SKM-1 (cell line): ENCODE measurements at regions not wholly inside any gene's neighbourhood (a gene's known extent, or its start where the extent isn't known, plus 50 kb on each side); places are given as distances from the start of the nearest gene placed in this dataset.

Experiments
- DNase-seq: peaks from one replicate; lab custom pipeline; 2025; ENCODE audit not compliant: unreplicated experiment; lab: John Stamatoyannopoulos, UW

DNA sequence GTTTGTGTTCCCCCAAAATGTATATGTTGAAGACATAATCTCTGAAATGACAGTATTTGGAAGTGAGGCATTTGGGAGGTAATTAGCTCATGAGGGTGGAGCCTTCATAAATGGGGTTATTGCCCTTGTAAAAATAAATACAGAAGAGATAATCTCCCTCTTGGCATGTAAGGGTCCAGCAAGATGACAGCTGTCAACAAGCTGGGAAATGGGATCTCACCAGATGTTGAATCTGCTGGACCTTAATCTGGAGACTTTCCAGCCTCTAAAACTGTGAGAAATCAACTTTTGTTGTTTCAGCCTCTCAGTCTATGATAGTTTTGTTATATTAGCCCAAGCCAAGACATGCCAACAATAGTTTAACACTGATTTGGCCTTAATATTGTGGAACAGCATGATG lies 438.2 kb upstream of the PCDH7 start:
- DNase-seq = no peak

DNA sequence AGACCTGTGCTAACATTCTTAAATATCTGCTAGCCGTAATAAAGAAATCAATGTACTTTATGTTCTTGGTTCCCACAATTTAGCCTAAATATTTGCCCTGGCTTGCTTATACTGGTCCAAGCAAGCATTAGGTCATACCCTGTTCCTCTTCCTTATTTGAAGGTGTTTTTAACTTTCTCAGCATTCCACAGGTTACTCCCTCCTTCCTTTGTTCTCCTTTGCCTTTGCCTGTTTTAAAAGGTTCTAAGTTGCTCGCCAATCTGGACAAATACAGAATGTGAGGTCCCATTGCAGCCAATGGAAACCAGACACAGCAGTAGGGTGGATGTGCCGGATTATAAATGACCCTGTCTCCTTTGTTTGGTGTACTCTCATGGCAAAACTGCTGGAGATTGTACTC lies 436.8 kb upstream of the PCDH7 start:
- DNase-seq = no peak

DNA sequence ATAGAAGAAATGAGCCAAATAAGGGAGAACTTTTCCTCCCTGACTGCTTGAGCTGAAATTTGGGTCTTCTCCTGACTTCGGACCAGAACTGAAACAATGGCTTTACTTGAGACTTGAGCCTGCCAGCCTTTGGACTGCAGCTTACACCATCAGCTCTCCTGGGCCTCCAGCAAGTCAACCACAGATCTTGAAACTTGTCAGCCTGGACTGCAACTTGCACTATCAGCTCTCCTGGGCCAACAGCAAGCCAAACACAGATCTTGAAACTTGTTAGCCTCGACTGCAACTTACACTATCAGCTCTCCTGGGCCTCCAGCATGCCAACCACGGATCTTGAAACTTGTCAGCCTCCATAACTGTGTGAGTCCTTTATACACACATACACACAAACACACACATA lies 425.9 kb upstream of the PCDH7 start:
- DNase-seq = no peak

DNA sequence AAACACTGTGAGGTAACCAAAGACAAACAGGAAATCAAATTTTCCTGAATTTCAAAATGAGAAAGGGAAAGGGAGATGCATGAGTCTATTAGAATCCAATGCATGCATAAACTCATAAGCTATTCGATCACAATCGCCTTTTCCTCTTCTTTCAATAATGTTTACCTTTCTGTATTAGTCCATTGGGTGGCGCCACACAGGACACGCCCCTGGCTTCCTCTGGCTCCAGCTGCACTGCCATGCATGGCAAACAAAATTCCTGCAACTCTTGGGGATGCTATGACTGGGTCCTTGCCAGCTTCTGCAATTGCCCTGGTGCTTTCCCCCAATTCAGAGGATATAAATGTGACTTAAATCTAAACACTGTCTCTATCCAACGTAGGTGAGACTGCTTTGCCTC lies 424.5 kb upstream of the PCDH7 start:
- no peak for DNase-seq

DNA sequence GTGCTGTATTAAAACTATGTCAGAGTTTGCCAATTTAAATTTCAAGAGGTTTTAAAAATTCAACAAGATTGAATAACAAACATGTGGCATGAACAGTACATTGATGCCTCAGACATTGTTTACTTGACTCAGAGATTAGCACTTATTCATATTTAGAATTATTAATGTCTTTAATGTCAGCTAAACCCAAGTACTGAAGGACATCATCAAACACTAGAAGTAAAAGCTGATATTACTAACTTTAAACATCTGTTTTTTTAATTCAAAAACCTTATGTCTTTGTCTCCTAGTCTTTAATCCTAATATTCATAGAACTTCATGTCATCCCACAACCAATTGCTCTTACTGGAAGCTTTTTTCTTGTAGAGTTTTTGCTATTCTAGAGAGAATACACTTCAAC lies 406.2 kb upstream of the PCDH7 start:
- no peak for DNase-seq

DNA sequence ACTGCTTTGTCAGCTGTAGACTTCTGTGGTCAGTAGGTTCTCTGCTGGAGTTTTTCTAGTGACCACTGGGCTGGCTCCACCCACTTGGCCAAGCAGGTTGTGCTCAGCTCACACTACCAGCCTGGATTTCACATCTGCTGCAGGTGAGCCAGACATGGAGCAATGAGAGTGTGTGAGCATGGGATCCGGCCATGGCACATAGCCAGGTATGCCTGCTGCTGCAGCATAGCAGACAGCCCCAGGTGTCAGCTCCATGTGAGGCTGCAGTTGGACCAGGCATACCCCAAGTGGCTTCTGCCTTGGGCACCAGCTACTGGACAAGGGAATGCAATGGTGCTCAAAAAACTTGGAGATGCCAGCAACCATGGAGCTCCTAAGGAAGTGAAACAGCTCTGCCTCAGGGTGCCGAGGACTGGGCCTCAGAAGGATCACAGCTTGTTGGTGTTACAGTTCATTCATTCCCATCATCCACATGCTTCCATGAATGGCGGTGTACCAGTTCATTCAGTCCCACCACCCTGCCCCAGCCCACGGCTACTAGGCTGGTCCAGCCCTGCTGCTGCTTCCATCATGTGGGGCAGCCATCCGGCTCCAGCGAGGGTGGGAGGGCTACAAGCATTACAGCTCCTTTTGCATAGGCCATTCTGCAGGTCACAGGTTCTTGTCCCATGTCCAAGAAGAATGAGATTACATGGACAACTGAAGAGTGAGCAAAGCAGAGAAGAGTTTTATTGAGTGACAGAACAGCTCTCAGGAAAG lies 389.1 kb upstream of the PCDH7 start:
- DNase-seq = no peak

DNA sequence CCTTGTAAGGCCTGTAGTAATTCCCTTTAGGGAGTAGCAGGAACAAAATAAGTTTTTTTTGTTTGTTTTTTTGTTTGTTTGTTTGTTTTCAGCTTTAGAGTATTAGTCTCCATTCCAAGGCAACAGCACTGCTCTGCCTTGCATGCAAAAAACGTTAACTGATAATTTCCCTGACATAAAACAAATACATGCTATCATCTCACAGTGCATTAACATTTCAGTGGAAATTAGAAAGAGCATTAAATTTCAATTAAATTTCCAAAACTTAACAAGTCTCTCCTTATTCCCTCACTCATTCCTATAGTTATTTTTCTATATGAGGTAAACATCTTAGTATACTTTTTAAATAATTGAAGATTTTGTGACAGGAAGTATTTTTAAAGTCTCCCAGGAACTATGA lies 378.4 kb upstream of the PCDH7 start:
- DNase-seq = no peak

DNA sequence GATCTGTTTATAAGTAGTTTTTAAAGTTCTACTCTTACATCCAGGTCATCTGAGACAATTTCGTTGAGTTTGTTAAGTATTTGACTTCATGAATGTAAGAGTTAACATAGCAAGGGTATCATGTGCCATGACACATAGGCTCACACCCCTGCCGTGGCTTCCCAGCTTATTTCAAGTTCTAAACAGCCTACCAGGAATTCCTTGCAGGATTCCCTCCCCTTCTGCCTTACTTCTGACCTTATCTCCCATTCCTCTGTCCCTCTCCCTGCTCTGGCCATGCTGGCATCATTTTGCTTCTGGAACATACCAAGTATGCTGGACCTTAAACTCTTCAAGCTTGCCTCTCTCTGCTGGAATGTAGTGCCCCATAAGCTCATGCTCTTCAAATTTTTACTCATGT lies 369.9 kb upstream of the PCDH7 start:
- DNase-seq = no peak

DNA sequence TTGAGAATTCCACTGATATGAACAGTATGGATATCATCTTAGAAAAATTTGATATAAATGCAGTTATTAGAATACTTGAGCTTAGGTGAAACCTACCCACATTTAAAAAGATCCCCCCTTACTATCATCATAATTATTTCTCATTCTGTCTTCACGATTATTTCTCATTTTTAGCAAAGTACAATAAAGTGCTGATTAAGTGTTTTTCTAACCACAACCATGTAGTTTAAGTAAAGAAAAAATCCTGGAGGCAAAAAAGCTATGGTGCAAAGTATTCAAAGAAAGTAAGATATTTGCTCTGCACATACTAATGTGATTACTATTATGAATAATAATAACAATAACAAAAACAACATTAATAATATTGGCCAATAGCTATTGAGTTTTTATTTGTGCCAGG lies 365.6 kb upstream of the PCDH7 start:
- DNase-seq = no peak

DNA sequence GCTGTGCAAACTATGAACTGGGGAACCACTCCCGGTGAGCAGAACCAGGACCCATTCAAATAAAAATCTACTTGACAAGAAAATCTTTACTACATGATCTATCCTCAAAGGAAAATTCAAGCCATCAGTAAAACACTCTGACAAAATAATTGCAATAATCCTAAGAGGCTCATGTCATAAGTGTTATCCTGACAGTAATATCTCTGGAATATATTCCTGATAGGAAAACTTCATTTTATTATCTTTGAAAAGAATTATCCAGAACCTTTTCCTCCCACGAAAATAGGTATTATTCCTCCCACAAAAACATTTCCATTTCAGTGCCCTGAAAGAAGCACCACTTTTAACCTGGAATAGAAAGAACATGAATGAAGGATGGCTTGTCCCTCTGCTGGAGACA lies 357.7 kb upstream of the PCDH7 start:
- no peak for DNase-seq

DNA sequence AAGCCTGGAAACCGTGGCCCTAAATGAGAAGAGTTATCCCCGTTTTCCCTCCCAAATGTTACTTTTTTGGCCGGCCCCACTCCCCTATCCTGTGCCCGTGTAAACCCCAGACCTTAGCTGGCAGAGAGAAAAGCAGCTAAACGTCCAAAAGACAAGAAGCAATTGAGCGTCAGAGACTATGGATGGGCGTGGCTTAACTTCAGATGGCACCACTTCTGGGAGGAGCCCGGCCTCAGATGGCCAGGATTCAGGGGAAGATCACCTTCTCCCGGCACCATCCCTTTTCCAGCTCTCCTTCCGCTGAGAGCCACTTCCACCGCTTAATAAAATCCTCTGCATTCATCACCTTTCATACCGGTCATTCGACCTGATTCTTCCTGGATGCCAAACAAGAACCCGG lies 350.1 kb upstream of the PCDH7 start:
- DNase-seq = no peak

DNA sequence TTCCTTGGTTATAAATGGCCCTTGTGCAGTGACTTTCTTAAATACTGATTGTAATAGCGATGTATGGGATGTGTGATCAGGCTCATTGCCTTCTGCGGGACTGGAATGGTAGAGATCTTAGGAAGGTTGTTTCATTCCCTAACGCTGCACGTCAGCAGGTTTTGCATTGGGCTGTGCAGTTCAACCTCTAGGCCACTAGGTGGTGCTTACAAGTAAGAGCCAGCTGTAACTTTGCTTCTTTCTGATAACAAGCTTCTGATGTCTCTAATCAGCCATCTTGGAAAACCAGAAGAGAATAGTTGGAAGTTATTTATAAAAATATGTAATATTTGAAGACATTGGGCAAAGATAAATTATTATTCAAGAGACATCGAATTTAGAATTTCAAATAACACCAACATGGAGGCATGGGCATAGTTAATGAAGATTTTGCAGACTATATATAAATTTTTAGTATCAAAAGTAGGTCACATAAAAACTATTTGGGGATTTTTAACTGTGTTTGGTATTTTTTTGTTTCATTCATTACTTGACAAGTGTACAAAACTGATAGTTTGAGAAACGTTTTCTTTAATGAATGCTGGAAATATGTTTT lies 339.7 kb upstream of the PCDH7 start:
- peak; percentile 21 for DNase-seq

DNA sequence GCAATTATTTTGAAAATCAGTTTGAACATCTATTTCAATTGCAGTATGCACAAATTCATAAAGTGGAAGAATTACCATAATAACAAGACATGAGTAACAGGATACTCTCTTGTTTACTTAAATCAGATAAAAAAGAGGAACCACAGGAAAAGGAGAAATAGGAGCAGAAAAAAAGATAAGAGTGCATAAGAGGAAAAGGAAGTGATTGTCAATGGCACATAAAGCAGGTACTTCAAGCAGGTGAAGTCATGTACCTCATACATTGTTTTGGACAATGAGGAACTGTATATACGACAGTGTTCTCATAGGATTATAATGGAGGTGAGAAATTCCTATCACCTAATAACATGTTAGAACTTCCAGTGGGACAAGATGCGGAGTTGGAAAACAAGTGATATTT lies 334.5 kb upstream of the PCDH7 start:
- DNase-seq = peak; percentile 10

DNA sequence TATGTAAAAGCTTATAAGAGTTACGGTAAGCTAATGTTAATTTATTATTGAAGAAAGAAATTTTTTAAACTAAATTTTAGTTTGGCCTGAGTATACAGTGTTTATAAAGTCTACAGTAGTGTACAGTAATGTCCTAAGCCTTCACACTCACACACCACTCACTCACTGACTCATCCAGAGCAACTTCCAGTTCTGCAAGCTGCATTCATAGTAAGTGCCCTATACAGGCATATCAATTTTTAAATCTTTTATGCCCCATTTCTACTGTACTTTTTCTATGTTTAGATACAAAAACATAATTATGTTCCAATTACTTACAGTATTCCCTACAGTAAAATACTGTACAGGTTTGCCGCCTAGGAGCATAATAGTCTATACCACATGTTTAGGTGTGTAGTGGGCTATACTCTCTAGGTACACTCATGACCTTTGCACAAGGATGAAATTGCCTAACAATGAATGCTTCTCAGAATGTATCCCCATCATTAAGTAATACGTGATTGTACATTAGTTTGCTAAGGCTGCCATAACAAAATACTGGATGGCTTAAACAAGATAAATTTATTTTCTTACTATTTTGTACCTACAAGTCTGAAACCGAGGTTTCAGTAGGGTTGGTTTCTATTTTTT lies 333.8 kb upstream of the PCDH7 start:
- no peak for DNase-seq

DNA sequence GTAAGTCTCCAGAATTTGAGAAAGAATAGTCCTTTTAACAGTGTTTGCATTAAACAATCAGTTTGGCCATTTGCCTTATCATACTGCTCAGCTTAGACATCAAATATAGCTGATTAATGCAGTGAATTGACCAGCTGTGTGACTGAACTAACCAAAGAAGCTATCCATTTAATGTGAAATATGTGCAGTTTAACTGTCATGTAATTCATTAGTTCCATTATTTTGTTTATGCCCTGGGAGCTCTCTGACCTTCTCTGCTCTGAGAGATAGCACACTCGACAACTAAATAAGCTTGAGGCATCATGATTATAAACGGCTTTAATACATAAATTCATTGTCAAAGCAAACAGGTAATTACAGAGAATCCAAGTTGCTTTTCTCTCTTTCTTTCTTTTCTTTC lies 324.3 kb upstream of the PCDH7 start:
- DNase-seq = no peak

DNA sequence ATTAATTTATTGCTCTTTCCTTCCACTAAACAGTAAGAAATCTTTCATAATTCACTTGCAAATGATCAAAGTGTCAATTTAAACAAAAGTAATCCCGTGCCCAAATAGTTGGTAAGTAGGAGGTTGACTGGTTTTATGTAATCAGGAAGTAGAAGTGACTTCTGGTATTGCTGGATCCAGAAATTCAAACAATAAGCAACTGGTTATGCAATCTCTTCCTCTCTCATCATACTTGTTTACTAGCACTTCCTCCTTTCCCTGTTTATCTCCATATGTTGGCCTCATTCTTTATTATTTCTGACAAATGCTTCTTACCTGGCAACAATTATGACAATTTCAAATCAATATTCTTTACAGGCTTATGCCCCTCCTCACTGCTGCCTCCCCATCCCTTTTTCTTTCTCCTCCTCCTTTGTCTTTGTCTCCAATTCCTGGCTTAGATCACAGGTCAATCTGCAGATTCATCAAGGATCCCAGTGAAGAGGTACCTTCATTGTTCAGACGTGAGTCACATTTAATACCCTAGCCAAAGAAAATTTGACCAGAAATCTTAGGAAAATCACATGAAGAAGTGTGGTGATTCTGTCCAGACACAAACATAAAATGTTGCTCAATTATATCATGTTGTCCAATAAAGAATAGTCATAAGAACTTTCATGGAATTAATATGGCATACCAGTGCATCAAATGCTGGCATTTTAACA lies 323.2 kb upstream of the PCDH7 start:
- DNase-seq = peak; percentile 43

DNA sequence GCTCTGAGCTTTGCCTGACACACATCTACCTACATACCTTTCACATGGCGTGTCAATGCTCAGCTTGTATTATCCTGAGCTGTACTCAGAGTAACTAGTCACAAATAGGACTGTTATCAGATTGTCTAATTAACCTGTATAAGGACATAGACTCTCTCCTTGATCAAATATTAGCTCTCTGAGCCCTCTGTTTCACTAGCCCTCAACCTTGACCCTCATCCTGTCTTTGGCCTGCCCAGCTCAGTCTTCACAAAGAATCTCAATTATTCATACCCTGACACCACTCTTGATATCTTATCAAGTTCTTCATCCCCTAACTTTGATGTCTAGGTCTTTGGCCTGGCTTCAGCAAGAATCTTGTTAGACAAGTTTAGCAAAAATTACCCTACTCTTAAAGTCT lies 320.7 kb upstream of the PCDH7 start:
- no peak for DNase-seq

DNA sequence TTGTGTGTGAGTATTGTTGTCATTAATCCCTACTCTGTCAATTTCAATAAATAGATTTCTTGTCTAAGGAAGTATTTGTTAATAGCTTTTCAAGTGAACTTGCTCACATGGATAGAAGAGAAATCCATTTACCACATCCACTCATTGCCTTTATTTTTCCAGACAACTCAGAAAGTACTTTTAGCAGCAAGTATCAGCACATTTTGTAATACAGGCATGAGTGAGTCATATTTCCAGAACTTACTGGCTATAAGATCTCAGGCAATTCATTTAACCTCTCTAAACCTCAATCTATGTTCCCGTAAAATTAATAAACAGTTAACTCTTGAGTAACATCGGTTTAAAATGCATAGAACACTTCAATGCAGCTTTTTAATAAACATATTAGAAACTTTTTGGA lies 317.9 kb upstream of the PCDH7 start:
- no peak for DNase-seq

DNA sequence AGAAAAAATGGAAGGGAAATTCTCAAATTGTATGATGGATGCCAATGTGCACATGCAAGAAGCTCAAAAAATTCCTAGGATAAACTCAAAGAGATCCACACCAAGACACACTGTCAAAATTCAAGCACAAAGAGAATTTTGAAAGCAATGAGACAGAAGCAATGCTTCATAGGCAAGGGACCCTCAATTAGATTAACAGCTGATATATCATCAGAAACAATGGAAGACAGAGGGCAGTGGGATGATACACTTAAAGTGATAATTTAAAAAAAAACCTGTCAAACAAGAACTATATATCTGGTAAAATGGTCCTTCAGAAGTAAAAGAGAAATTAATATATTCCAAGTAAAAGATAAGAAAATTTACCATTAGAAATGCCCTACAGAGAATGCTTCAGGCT lies 306.3 kb upstream of the PCDH7 start:
- DNase-seq = no peak

DNA sequence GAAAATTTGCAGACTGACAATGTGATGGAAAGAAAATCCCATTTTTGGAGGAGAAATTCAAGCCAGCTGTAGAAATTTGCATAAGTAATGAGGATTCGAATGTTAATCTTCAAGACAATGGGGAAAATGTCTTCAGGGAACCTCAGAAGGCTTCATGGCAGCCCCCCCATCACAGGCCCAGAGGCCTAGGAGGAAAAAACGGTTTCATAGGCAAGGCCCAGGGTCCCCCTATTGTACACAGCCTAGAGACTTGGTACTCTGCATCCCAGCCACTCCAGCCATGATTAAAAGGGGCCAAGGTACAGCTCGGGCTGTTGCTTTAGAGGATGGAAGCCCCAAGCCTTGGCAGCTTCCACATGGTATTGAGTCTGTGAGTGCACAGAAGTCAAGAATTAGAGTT lies 303.6 kb upstream of the PCDH7 start:
- no peak for DNase-seq

DNA sequence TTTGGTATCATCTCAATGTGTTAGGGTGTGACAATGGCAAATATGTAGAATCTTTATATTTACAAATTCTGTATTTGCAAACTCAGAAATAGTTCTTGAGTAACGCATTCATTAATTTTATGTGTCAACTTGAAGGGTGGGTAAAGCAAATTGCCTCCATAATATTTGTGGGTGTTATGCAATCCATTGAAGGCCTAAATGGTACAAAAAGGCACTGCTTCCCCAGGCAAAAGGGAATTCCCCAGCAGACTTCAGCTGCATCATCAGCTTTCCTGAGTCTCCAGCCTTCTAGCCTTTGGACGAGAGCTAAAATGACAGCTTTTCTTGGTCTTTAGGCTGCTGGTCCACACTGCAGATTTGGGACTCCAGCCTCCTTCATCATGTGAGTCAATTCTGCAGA lies 292.2 kb upstream of the PCDH7 start:
- no peak for DNase-seq
